ENCODE measurements at regions not wholly inside any gene's neighbourhood (a gene's known extent, or its start where the extent isn't known, plus 50 kb on each side); places are given as distances from the start of the nearest gene placed in this dataset.

GRCh38 chr13:40271931-40272775 is 394.3 kb downstream of the FOXO1 start:
- DNase-seq = peak; percentile 10

GRCh38 chr13:40272776-40273139 is 393.7 kb downstream of the FOXO1 start:
- no peak for DNase-seq

- DNase-seq = no peak
Observed at GRCh38 chr13:40273253-40274025, 393.0 kb downstream of the FOXO1 start.

DNA sequence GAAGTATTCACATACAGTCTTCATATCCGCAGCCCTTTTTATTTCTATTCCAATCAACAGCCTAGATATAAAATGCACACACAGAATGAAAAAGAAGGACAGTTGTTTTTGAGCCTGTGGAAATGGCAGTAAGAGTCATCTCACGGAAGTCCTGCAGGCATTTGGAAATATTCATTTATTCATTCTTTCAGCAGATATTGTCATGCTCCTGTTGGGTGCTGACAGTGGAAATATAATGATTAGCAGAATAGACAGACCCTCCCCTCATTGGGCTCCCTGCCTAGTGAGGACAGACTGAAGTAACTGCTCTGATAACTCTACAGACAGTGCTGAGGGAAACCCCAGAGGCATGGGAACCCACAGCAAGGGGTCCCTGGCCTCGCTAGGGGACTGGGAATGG is 392.3 kb downstream of the FOXO1 start:
- no peak for DNase-seq

GRCh38 chr13:40275155-40275554 is 391.3 kb downstream of the FOXO1 start:
- DNase-seq = no peak

DNA sequence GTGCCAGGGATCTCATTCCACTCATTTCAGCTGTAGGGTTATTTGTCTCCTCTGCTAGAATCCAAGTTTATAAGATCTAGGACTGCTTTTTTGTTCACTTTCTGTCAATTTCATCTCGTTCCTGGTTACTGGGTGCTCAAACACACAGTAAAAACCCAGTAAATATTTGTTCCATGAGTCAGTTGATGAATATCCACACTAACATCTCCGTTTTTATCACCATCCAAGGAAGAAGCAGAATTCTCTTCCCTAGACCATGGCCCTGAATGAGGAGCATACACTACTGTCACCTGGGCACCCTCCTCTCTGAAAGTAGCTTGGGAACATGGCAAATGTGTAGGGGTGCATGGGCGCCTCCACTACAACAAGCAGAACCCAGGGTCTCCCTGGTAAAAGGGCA is 390.8 kb downstream of the FOXO1 start:
- no peak for DNase-seq

DNA sequence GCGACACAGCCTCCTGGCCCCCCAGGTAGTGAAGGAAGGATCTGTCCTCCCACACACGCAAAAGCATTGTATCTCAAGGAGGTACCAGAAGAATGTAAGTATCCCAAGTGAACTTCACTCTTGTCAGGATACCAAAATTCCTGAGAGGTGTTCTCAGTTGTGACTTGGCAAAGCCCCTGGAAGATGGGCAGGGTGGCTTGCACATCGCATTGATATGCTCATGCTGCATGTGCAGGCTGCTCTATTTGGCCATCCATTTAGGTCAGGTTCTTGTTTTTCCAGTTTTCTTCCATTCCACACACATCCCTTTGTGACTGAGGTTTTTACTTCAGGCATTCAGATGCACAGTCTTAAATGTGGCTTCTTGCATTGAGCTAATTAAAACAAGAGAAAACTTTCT is 382.8 kb downstream of the FOXO1 start:
- no peak for DNase-seq

DNA sequence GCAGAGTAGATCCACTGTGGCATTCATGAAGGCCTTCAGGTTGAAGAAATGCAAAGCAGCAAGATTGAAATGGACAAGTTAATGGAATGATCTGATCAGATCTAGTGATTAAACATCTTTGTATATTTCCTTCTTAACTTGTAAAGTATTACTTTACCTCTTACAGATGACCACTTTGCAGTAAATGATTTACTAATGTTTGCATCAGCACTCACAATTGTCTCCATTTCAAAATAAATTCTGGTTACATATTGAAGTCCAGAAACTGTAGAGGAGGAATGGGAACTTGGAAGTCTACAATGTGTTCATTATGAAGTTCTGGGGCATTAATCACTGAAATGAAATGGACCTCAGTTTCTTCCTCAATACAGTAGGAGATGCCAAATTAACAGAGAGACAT is 380.8 kb downstream of the FOXO1 start:
- no peak for DNase-seq

DNA sequence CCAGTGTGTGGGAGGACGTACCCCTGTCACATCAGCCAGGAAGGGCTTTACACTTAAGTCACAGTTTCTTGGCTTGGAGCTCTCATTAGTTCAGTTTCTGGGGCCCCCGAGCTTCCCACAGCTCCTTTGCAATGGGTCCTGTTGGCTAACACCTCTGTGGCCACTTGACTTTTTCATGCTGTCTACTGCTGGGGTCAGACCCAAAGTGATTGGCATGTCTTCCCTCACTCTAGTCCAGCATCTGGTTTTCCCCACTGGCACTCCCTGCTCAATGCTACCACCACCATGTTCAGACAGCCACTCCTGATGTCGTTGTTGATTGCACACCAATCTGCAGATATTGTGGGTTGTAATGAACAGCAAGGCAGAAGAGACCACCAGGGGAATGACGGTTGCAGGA is 379.0 kb downstream of the FOXO1 start:
- no peak for DNase-seq

DNA sequence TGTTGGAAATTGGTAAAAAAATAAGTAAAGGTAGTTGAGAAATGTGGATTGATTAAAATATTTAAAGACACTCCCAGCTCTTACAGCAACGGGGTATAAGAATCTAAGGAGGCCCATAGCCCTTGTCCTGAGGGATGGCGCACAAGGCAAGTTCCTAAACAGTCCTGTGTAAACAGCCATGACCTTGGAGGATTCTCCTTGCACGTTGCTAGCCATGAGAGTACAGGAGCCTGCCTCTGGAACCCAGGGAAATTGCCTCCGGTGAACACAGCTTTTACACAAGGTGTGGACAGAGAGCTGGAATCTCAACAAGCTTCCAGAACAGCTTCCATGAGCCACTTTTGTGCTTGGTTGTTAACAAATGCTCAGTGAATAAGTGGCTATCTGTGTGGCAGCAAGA is 378.2 kb downstream of the FOXO1 start:
- no peak for DNase-seq

DNA sequence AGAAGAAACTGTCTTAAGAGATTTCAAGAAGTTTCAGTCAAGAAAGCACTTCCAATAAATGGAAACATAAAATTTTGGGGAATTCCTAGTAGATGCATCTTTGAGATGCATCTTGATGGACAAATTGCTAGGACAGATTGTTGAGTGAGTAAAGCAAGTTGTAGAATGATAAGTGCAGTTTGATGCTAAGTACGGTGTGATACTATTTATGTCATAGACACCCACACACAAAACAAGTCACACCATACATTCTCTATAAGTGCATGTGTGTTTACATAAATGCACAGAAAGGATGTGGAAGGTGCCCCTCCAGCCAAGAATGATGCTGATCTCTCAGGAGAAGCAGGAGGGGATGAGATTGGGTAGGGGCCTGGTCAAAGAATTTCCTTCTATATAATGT is 375.7 kb downstream of the FOXO1 start:
- DNase-seq = no peak

- DNase-seq = no peak
Observed at GRCh38 chr13:40292108-40292507, 374.3 kb downstream of the FOXO1 start.

DNA sequence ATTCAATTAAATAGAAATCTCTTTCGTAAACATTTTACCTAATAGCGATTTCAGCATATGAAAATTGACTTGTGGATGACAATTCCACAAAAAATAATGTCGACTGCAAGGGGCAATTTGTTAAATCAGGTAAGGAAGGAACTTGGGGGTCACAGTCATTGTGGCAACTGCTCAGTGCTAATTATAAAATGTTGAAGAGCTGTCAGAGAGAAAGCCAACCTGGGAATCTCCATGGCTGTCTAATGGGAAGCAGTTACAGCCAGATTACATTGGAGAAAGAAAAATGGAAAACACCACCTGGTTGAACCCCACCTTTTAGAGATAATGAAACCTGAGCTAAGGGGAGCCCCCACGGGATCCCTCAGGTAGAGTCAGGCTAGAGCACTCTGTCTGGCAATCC is 373.9 kb downstream of the FOXO1 start:
- no peak for DNase-seq

DNA sequence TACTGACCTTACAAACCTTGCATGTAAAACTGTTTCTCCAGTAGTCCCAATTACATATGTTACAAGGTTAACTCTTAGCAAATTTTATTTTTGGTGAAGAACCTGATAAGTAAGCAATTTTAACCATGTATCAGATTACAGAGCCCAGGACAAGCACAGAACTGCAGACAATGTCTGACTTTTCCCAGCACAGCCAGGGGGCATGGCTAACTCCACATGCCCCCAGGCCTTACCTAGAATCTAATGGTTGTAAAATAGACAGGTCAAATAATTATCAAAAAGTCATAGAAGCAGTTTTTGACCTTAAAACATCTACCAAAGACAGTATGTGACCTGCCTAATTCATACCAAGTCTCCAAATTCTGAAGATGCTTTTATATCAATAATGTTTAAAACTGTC is 364.1 kb downstream of the FOXO1 start:
- no peak for DNase-seq

- DNase-seq = no peak
Observed at GRCh38 chr13:40304391-40304790, 362.1 kb downstream of the FOXO1 start.

- no peak for DNase-seq
Observed at GRCh38 chr13:40306817-40307216, 359.6 kb downstream of the FOXO1 start.

- no peak for DNase-seq
Observed at GRCh38 chr13:40309881-40310280, 356.6 kb downstream of the FOXO1 start.

GRCh38 chr13:40311356-40312101 is 354.9 kb downstream of the FOXO1 start:
- DNase-seq = no peak

GRCh38 chr13:40313269-40314200 is 352.9 kb downstream of the FOXO1 start:
- no peak for DNase-seq

GRCh38 chr13:40315416-40316064 is 350.9 kb downstream of the FOXO1 start:
- peak; percentile 56 for DNase-seq

GRCh38 chr13:40316301-40316700 is 350.1 kb downstream of the FOXO1 start:
- DNase-seq = no peak

DNA sequence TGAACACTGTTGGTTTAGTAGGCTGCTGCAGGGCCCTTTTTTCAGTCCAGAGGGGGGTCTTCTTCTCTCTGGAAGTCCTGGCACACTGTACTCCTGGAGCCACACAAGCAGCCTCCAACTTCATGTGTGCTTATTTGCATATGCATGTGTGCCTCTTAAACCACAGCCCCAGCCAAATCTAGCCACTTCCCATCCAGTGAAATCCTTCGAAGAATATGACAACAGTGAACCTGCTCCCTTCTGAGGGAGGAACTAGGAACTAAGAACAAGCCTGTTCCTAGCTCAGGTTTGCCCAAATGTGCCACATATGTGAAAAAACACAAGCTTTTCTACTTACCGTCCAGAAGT is 348.5 kb downstream of the FOXO1 start:
- no peak for DNase-seq

Measured in CD4-positive, alpha-beta T cell treated with Interleukin-4 for 4 hours (primary cell).